PC-3 (cell line): ENCODE measurements at regions not wholly inside any gene's neighbourhood (a gene's known extent, or its start where the extent isn't known, plus 50 kb on each side); places are given as distances from the start of the nearest gene placed in this dataset.

Source experiments
- ATAC-seq: fragments of 200-7000 bp; cut with Tn5 transposase; 2 replicates; pipeline ENCODE4 v1.9.1; 2020; ENCODE audit warnings: mild to moderate bottlenecking, moderate library complexity
- BruUV-seq: library from RNA; stranded (reverse); fragments of 400-500 nt; replicated peaks from 2 replicates; lab custom pipeline; 2021; lab: Mats Ljungman, UMichigan
- CTCF ChIA-PET: fragments of 300-600 bp; sonication (Branson Sonifier 250); formaldehyde crosslinking; loops from one replicate; lab custom pipeline; 2022; ENCODE audit warnings: antibody characterized with exemption; lab: Charles Lee
- POLR2A ChIA-PET: fragments of 300-600 bp; sonication (Branson Sonifier 250); formaldehyde crosslinking; loops from one replicate; lab custom pipeline; 2022; ENCODE audit warnings: antibody characterized with exemption; ENCODE audit not compliant: unreplicated experiment; lab: Charles Lee
- DNase-seq: peaks from one replicate; pipeline ENCODE4 v3.0.0-alpha.2; 2015
- H2AFZ ChIP-seq: fragments of 300-600 bp; sonication (generic); 2 replicates; pipeline ENCODE4 v1.6.0; 2016; ENCODE audit warnings: antibody characterized with exemption, low read length
- H3F3A ChIP-seq: fragments of 300-600 bp; sonication (generic); one replicate; pipeline ENCODE4 v1.6.0; 2017; ENCODE audit warnings: antibody characterized with exemption, low read length, control low read depth, mild to moderate bottlenecking; ENCODE audit not compliant: unreplicated experiment
- H3K27ac ChIP-seq: fragments of 300-600 bp; sonication (generic); 2 replicates; pipeline ENCODE4 v1.5.1; 2016; ENCODE audit warnings: mild to moderate bottlenecking, low read length
- H3K27me3 ChIP-seq: fragments of 300-600 bp; sonication (generic); 2 replicates; pipeline ENCODE4 v1.6.1; 2016; ENCODE audit warnings: low read length, mixed read lengths
- H3K36me3 ChIP-seq: fragments of 300-600 bp; sonication (generic); 2 replicates; pipeline ENCODE4 v1.6.1; 2016; ENCODE audit warnings: low read depth, mixed run types, low read length, mixed read lengths
- H3K4me1 ChIP-seq: fragments of 300-600 bp; sonication (generic); 2 replicates; pipeline ENCODE4 v1.5.1; 2016; ENCODE audit warnings: low read length; ENCODE audit not compliant: insufficient read depth
- H3K4me2 ChIP-seq: fragments of 300-600 bp; sonication (generic); 2 replicates; pipeline ENCODE4 v1.6.0; 2016; ENCODE audit warnings: low read length
- H3K4me3 ChIP-seq: fragments of 300-600 bp; sonication (generic); 2 replicates; pipeline ENCODE4 v1.5.1; 2016; ENCODE audit warnings: mild to moderate bottlenecking, low read length, mixed read lengths
- H3K79me2 ChIP-seq: fragments of 300-600 bp; sonication (generic); 2 replicates; pipeline ENCODE4 v1.6.1; 2017; ENCODE audit warnings: low read length, mixed read lengths
- H3K9ac ChIP-seq: fragments of 300-600 bp; sonication (generic); 2 replicates; pipeline ENCODE4 v1.6.0; 2016; ENCODE audit warnings: mild to moderate bottlenecking, low read length
- H3K9me2 ChIP-seq: fragments of 300-600 bp; sonication (generic); replicated peaks from 2 replicates; pipeline ENCODE4 v1.6.1; 2016; ENCODE audit warnings: mixed run types, low read length, mixed read lengths
- H3K9me3 ChIP-seq: fragments of 300-600 bp; sonication (generic); 2 replicates; pipeline ENCODE4 v1.6.1; 2016; ENCODE audit warnings: low read length, mixed read lengths
- H4K20me1 ChIP-seq: fragments of 300-600 bp; sonication (generic); 2 replicates; pipeline ENCODE4 v1.6.1; 2016; ENCODE audit warnings: low read length, mixed read lengths
- CTCF ChIP-seq: fragments of 300-600 bp; sonication (generic); conservative IDR thresholded peaks from 2 replicates; pipeline ENCODE4 v1.5.1; 2017; ENCODE audit warnings: antibody characterized with exemption, low read depth, mild to moderate bottlenecking, low read length
- EZH2 ChIP-seq: fragments of 300-600 bp; sonication (generic); IDR thresholded peaks from one replicate; pipeline ENCODE4 v1.6.1; 2017; ENCODE audit warnings: antibody characterized with exemption, mild to moderate bottlenecking, low read length; ENCODE audit not compliant: unreplicated experiment
- EZH2phosphoT487 ChIP-seq: fragments of 300-600 bp; sonication (generic); IDR thresholded peaks from 2 replicates; pipeline ENCODE4 v1.6.1; 2018; ENCODE audit warnings: mild to moderate bottlenecking, antibody characterized with exemption, low read length, borderline replicate concordance
- intact Hi-C: fragments of 100-400 bp; cut with micrococcal nuclease; formaldehyde crosslinking; loops from 2 replicates; pipeline ENCODE4 v1.9.0; 2023

GRCh38 chr13:38537051-38537450 is 149.8 kb upstream of the FREM2 start:
- no peak overlapping the region for H3K27ac ChIP-seq
- no peak overlapping the region for H3K4me2 ChIP-seq
- DNase-seq (no peak), ATAC-seq (no peak)
- H4K20me1 ChIP-seq, result no peaks in the 10 kb centered on the region
- no peak overlapping the region for H3K4me3 ChIP-seq
- no peaks in the 10 kb centered on the region for H3K9me2 ChIP-seq
- ChIA-PET CTCF (no interaction called here), POLR2A (no interaction called here)
- no peak overlapping the region for H3K9ac ChIP-seq
- TF ChIP-seq EZH2 (no peak), CTCF (no peak), EZH2phosphoT487 (no peak)
- no peaks in the 10 kb centered on the region for H3K79me2 ChIP-seq
- H3K9me3 ChIP-seq, result no peaks in the 10 kb centered on the region
- peaks cover 18% of the 10 kb centered on the region; the same call in 1 of the 2 replicates for H3K27me3 ChIP-seq
- no TSS peak for BruUV-seq
- no peaks in the 10 kb centered on the region for H3K4me1 ChIP-seq
- H2AFZ ChIP-seq, result no peak overlapping the region
- no peaks in the 10 kb centered on the region for H3K36me3 ChIP-seq
- intact Hi-C loops, result loop anchor here (10.0 kb wide), 2 partner anchors 192 to 522 kb away; partner anchors contain the start of gene UFM1
- H3F3A ChIP-seq, result no peaks in the 10 kb centered on the region

- Histone ChIP-seq H4K20me1 (no peaks in the 10 kb centered on the region), H3K79me2 (no peaks in the 10 kb centered on the region), H3F3A (no peaks in the 10 kb centered on the region), H3K4me1 (peaks cover 4% of the 10 kb centered on the region; the same call in 1 of the 2 replicates), H3K4me2 (no peak overlapping the region), H3K36me3 (no peaks in the 10 kb centered on the region), H3K4me3 (no peak overlapping the region), H3K9me2 (no peaks in the 10 kb centered on the region), H3K9ac (no peak overlapping the region), H2AFZ (no peak overlapping the region), H3K9me3 (no peaks in the 10 kb centered on the region), H3K27ac (no peak overlapping the region), H3K27me3 (peaks cover 14% of the 10 kb centered on the region; the same call in 1 of the 2 replicates)
- POLR2A ChIA-PET, result no interaction called here
- intact Hi-C loops, result loop anchor here (10.0 kb wide), 2 partner anchors 194 to 524 kb away; partner anchors contain the start of gene UFM1
- no peak for DNase-seq
- no TSS peak for BruUV-seq
- ATAC-seq, result no peak
- CTCF ChIA-PET, result no interaction called here
- TF ChIP-seq EZH2phosphoT487 (no peak), CTCF (no peak), EZH2 (no peak)
Observed at GRCh38 chr13:38538422-38538821, 148.5 kb upstream of the FREM2 start.

- CTCF ChIA-PET, result interaction anchor here (0.6 kb wide), 1 partner anchor 10 kb away, joined by 4 read pairs; no protein-coding TSS in a partner anchor
- TF ChIP-seq CTCF, result no peak
- TF ChIP-seq EZH2, result no peak
- TF ChIP-seq EZH2phosphoT487, result no peak
- no peak overlapping the region for H3K4me2 ChIP-seq
- H3K27ac ChIP-seq, result no peak overlapping the region
- H3K4me1 ChIP-seq, result peaks cover 4% of the 10 kb centered on the region; the same call in 1 of the 2 replicates
- POLR2A ChIA-PET, result no interaction called here
- no peak overlapping the region for H3K4me3 ChIP-seq
- H3K79me2 ChIP-seq, result no peaks in the 10 kb centered on the region
- intact Hi-C loops, result loop anchor here (10.0 kb wide), 2 partner anchors 195 to 525 kb away; partner anchors contain the start of gene UFM1
- DNase-seq (no peak), ATAC-seq (no peak)
- no TSS peak for BruUV-seq
- H3K9me3 ChIP-seq, result no peaks in the 10 kb centered on the region
- no peak overlapping the region for H2AFZ ChIP-seq
- no peaks in the 10 kb centered on the region for H3F3A ChIP-seq
- no peaks in the 10 kb centered on the region for H4K20me1 ChIP-seq
- no peaks in the 10 kb centered on the region for H3K36me3 ChIP-seq
- no peak overlapping the region for H3K9ac ChIP-seq
- H3K9me2 ChIP-seq, result no peaks in the 10 kb centered on the region
- H3K27me3 ChIP-seq, result peaks cover 14% of the 10 kb centered on the region; the same call in 1 of the 2 replicates
Observed at GRCh38 chr13:38539632-38540031, 147.2 kb upstream of the FREM2 start.
